IPS-11a (cell line): ENCODE measurements at regions not wholly inside any gene's neighbourhood (a gene's known extent, or its start where the extent isn't known, plus 50 kb on each side); places are given as distances from the start of the nearest gene placed in this dataset.

Source experiments
- H3K4me3 ChIP-seq: one replicate; pipeline ENCODE4 v1.5.1; 2013; ENCODE audit warnings: low read depth, low read length, control low read depth

DNA sequence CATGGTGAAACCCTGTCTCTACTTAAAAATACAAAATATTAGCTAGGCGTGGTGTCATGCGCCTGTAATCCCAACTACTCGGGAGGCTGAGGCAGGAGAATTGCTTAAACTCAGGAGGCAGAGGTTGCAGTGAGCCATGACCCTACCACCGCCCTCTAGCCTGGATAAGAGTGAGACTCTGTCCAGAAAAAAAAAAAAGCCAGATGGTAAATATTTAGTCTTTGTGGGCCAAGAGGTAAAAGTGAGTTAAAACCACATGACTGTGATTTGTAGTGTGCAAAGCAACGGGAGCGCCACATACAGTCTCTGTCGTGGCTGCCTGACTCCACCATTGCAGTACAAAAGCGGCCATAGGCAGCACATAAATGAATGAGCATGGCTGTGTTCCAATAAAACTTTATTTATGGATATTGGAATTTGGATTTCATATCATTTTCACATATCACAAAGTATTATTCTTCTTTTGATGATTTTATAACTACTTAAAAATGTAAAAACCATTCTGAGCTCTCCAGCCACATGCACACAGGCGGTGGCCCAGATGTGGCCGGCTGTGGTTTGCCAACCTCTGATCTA lies 51.8 kb upstream of the CASZ1 start:
- no peak overlapping the region for H3K4me3 ChIP-seq

DNA sequence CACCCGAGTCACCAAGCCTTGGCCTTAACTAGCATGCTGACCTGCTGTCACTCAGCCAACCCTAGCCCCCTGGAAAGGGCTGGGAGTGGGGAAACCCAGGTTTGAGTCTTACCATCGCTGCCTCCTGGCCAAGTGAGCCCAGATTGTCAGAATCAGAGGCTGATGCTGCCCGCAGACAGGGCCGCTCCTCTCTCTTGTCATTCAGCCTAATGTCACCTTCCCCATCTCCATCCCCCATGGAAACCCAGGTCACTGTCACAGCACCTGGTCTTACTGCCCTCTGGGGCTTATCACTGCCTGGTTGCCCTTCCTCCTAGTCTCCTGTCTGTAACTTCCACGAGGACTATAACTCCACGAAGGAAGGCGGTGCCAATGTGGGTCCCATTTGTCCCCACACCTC lies 53.6 kb upstream of the CASZ1 start:
- no peak overlapping the region for H3K4me3 ChIP-seq

DNA sequence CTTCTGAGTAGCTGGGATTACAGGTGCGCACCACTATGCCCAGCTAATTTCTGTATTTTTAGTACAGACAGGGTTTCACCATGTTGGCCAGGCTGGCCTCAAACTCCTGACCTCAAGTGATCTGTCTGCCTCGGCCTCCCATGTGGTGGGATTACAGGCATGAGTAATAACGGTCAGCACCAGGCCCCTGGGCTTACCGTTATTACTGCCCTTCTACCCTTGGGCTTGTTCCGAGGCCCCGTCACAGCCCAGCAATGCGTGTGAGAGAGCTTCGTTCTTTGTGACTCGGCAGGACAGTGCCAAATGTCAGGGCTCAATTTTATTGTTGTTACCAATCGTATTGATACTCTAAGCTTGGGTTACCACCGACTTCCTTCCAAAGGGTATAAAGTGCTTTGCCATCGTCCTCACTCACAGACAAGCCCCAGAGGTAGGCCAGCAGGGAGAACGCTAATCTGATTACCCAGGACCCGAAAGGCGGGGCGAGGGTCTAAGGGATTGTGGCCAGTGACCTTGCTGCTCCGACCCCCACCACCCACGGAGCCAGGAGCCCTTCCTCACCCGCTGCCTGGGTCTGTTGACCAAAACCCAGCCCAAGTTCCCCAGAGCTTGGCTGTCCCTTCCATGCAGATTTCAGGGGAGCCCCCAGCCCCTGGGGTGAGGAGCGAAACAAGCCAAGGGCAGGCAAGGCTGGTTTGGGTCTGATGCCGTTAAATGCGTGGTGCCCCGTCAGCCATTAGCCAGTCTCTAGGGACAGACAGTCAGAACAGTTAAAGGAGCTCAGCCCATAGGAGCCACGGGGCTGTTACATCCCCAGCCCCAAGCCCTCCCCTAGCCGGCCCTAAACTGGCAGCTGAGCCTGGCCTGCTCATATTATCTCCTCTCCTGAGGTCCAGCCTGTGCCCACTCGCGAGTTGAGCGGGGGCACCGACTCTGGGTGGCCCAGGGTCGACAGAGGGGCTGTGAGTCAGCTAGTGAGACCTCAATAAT lies 54.9 kb upstream of the CASZ1 start:
- H3K4me3 ChIP-seq: no peak overlapping the region

DNA sequence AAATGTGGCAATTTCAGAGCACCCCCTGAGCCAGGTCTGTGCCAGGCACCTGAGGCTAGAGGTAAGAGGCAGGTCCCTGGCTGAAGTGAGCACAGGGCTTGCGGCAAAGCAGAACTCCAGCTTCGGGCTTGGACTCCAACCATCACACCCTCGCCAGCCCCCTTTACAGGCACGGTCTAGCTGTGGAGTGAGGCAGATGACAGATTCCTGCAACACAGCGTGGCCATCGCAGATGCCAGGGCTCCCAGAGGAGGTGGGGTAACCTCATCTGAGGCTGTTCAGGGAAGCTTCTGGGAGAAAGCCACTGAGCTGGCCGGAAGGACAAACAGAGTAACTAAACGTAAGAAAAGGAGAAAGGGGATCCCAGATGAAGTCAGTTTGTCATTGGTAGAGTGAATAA lies 55.6 kb upstream of the CASZ1 start:
- H3K4me3 ChIP-seq: no peak overlapping the region

DNA sequence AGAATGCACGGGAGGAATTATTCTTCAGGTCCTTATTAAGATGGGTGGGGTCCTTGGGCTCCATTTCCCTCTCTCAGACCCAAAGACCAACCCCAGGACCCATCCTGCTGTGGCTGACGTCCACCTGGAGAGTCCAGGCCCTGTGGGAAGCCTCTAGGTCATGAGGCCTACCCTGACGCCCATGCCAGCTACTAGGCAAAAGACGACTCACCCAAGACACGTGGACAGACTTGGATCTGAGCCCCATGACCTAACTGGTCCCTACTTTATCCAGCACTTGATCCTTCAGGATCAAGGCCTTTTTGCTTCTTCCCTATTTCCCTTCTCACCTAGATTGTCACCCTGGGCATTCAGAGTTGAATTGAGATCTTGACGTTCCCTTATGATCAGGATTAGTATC lies 56.0 kb upstream of the CASZ1 start:
- H3K4me3 ChIP-seq: no peak overlapping the region

DNA sequence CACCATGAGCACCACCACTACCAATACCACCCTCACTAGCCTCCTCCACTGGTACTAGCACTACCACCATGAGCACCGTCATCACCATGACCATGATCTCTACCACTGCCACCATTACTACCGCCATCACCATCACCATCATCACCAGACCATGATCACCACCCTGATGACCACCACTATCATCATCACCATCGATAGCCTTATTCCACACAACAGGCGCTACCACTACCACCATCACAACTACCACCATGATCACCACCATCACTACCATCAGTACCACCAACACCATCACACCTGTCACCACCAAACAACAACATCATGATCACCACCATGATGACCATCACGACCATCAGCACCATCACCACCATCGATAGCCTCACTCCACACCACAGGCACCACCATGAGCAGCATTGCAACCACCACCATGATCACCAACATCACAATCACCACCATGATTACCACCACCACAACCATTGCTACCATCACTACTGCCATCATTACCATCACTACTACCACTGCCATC lies 56.6 kb upstream of the CASZ1 start:
- no peak overlapping the region for H3K4me3 ChIP-seq

DNA sequence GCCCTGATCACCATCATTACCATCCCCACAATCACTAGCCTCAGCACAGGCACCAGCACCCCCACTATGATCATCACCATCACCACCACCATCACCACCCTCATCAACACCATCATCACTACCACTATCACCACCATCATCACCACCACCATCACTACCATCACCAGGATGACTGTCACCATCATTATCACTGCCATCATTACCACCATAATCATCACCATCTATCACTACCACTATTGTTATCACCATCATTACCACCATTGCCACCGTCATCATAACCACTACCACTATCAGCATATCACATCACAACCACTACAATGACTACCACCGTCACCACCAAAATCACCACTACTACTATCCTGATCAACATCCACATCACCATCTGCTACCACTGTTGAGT lies 57.3 kb upstream of the CASZ1 start:
- no peak overlapping the region for H3K4me3 ChIP-seq

DNA sequence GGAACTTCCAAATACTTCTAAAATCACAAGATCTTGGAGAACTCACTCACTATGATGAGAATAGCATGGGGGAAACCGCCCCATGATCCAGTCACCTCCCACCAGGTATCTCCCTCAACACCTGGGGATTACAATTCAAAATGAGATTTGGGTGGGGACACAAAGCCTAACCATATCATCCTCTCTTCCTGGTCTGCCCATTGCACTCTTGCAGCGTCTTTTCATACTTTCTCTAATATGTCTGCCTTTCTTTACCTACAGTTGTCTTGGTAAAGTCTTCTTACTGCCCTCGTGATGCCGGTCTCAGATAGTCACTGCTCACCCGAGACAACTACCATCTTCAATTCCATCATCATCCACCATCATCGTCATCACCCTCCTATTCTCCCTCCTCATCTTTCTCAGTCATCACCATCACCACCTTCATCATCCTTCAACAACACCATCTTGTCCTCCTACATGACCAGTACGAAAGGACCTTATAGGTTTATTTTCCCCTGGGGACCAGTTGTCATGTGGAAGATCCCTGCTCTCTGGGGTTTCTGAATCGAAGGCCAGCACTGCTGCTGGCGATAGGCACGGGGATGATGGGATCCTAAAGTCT lies 58.5 kb upstream of the CASZ1 start:
- no peak overlapping the region for H3K4me3 ChIP-seq

DNA sequence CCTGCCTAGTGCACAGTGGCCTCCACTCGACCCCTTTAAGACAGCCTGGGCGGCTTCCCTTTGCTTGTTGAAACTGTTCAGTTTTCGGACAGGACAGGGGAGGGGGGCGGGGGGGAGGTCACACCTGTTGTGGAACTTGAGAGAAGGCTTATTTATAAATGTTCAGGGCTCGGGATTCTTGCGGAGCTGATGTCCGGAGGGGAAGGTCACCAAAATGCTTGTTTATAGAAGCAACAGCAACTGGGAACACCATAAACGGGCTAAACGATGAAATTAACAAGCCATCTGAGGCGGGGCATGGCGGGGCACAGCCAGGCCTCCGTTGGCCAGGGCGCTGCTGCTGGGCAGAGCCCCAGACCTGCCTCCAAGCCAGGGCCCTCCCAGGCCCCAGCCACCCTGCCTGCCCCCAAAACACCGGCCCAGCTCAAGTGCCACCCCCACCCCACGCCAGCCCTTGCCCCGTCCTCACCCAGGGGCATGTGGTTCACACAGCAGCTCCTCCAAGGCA lies 59.8 kb upstream of the CASZ1 start:
- no peak overlapping the region for H3K4me3 ChIP-seq

DNA sequence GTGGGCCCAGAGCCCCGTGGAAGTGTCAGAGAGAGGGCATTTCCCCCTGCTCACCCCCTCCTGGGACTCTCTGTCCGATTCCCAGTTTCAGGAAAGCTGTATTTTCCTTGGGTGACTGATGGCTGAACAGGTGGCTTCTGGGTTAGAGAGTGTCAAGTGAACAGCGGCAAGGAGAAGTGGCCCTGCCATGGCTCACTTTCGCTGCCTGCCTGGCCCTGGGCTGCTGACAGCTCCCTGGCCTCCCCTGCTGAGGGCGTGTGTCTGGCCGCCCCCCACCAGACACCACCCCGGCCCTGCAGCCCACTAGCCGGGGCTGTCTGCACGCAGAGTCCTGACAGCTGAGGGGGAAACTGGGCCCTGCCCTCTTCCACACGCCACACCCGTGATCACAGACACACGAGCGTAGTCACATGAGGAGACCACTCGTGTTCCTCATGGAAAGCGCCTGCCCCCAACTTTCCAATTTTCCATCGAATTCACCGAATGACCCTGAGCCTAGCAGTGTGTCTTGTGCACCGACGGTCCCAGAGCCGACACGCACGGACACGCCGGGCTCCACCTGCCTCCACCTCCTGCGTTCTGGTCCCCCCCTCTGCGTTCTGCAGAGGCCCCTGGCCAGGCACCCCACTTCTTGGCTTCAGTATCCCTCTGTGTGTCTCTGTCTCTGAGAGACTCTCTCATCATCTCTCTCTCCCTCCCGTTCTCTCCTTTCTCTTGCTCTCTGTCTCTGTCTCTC lies 60.6 kb upstream of the CASZ1 start:
- no peak overlapping the region for H3K4me3 ChIP-seq

DNA sequence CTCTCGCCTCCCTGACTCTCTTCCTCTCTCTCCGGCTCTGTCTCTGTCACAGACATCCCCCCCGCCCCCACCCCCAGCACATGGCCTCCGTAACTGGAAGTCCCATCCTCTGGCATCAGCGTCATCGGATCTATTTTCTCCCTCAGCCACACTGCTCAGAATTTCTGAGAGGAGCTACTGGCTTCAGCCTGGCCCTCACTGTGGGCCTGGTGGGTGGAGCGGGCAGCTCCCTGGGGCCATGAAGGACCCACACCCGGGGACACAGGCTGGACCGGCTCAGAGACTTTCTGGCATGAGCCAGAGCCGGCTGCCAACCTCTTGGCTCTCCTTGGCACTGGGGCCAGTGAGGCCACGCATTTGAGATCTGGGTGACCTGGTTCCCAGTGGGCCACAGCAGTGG lies 61.2 kb upstream of the CASZ1 start:
- H3K4me3 ChIP-seq: no peak overlapping the region

DNA sequence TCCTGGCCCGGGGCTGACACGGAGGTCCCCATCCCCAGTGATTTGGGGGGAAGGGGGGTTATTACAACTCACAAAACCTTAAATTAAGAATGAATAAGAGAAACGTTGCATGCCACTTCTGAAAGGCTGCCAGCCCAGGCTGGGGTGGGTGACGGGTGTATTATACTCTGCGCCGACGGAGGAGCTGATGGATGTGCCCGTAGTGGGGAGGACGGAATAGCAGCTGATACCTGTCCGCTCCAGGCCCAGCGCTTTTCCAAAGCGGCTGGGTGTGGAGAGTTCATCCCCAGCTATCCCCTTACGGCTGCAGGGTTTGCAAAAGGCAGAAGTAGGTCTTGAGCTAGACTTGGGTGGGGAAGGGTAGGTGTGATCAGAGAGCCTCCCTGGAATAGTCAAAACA lies 63.8 kb upstream of the CASZ1 start:
- no peak overlapping the region for H3K4me3 ChIP-seq

DNA sequence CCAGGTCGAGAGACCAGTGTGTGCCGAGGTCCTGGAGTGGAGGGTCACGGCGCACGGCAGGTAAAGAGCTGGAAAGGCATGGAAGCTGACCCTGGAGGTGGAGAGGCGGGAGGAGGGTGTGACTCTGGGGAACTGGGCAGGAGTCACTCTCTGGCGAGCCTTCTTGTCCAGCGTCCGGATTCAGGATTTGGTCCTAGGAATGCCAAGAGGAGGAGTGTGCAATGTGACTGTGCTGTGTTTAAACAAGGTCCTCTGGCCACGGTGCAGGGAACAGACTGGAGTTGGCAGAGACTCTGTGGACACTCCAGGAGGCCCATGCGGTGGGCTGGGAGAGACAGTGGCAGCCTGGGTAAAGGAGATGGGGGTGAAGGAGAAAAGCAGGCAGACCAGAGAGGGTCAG lies 64.2 kb upstream of the CASZ1 start:
- no peak overlapping the region for H3K4me3 ChIP-seq

DNA sequence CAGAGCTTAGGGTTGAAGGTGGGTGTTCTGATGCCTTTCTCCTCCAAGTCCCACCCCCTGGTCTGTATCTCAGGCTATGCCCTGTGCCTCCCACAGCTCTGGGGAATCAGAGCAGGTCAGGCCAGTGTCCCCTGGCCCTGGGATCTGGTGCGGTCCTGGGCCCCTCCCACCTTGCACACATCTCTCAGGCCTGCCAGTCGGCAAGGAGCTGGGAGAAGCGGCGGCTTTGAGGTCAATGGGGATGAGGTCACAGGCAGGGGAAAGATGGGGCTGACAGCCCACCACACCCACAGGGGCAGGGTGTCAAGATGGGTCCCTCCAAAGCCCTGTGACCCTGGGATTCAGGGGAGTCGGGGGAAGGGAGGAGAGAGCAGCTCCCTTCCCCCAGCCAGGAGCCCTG lies 65.4 kb upstream of the CASZ1 start:
- H3K4me3 ChIP-seq: no peak overlapping the region

DNA sequence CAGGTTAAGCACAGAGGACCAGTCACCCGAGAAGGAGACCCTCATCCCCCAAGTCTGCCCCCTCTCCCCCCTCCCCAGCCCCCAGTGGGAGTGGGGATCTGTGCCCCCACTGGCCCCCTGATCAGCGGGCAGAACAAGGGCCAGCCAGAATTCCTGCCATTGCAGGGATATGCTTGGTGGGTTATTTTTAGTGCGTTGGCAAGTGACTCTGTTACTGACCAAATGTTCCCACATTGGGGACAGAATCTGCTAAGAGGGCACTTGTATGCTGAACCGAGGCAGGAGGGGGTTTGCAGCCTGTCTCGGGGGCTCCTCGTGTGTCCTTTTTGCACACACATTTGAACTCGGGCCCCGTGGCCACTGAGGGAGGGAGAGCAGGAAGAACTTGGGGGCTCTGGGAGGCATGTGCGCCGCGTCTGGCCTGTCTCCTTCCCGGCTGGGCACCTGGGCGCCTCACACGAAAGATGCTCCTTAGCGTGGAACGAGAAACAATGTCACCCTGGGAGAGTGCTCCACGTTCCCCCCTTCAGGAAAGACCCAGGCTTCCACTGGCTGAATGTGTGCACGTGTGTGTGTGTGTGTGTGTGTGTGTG lies 66.4 kb upstream of the CASZ1 start:
- no peak overlapping the region for H3K4me3 ChIP-seq

DNA sequence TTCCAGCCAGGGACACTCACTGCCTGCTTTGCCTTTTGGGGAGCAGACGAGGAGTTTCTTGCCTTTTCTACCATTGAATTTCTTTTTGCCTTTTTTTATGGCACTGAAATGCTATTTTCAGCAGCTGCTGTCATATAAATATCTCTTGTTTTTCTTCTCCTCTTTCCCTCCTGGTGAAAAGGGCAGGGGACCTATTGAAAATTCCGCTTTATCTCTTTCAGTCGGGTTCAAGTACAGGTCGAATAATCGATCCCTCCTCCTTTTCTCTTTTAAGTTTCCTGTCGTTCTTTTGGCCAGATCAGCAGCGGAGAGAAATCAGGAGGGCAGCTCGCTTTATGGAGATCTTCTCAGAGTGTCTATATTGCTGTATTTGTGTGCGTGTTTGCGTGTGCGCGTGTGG lies 67.4 kb upstream of the CASZ1 start:
- H3K4me3 ChIP-seq: no peak overlapping the region

DNA sequence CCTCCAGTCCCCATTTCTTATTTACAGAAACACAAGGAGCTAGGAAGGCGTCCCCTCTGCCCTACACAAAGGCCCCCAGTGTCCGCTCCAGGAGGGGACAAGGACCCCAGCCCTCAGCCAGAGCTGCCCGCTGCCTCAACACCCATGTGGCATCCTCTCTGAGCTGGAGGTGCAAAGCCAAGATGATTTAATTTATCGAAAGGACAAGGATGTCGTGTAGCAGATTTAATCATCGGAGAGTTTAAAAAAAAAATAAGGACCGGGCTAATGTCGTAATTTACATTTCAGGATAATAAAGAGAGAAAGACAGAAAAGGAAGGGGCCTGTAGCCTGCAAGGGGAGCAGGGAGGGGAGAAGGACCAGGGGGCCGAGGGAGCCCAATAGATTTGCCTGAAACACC lies 68.3 kb upstream of the CASZ1 start:
- no peak overlapping the region for H3K4me3 ChIP-seq

DNA sequence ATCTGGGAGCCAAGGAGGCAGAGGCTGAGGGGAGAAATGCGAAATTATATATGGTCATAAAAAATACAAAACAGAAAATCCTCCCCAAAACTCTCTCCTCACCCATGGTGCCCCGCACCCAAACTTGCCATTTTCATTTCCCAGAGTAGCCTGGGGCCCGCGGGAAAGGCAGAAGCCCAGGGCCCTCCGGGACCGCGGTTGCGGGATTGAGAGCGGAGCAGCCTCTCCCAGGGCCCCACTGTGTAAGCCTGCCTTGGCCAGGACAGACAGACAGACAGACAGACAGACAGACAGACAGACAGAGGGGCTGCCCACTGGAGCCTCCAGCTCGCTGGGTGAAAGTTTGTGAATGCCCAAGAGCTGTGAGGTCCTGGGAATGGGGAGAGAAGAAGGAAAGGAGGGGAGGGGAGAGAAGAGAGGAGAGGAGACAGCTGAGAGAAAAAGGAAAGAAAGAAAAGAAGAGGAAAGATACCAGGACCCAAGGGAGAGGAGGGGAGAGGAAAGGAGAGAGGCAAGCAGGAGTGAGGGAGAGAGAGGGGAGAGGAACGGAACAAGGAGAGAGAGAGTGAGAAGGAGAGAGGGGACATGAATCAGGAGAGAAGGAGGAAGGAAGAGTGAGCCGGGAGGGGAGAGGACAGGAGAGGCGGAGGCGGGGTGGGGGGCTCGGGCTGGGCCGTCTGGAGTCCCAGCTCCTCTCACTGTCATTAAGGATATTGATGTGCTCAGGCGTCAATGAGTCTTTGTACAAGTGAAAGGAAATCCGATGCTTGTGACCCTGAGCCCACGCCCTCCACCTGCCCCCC lies 69.3 kb upstream of the CASZ1 start:
- no peak overlapping the region for H3K4me3 ChIP-seq

DNA sequence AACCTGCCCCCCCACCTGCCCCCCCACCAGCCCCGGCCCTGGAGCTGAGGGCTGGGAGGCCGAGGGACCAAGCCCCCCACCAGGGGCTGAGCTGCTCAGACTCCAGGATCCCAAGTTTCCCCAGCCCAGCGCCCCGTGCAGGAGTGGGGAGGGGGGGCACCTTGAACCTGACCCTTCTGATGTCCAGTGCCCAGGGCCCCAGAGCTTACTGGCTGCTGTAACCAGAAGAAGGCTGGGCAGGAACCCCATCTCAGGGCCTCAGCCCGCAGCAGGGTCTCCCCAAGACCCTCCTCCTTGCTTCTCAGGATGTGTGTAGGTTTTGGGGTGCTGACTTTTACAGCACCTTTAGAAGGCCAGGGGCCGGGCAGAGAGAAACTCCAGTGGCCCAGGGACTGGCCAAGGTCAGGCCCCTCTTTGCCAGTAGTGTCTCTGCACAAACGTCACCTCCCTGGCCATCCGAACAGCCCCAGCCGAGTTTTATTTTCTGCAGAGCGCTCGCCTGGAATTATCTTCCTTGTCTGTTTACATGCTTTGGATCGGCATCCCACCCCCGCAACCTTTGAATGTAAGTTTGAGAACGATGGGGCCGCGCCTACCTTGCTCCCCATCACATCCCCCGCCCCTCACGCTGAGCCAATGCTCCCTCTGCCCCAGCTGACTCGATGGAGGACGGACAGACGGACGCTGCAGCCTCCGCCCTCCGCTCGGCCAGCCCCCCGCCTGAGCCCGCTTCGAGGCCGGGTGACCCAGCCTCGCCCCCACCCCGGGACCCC lies 70.1 kb upstream of the CASZ1 start:
- H3K4me3 ChIP-seq: peak overlapping the region; percentile 24
